PC-3 (cell line): ENCODE measurements at regions not wholly inside any gene's neighbourhood (a gene's known extent, or its start where the extent isn't known, plus 50 kb on each side); places are given as distances from the start of the nearest gene placed in this dataset.
A peak's percentile ranks its signal among the peaks of the same experiment; 100 is the strongest.

Source experiments
- ATAC-seq: fragments of 200-7000 bp; cut with Tn5 transposase; 2 replicates; pipeline ENCODE4 v1.9.1; 2020; ENCODE audit warnings: mild to moderate bottlenecking, moderate library complexity
- BruUV-seq: library from RNA; stranded (reverse); fragments of 400-500 nt; replicated peaks from 2 replicates; lab custom pipeline; 2021; lab: Mats Ljungman, UMichigan
- CTCF ChIA-PET: fragments of 300-600 bp; sonication (Branson Sonifier 250); formaldehyde crosslinking; loops from one replicate; lab custom pipeline; 2022; ENCODE audit warnings: antibody characterized with exemption; lab: Charles Lee
- POLR2A ChIA-PET: fragments of 300-600 bp; sonication (Branson Sonifier 250); formaldehyde crosslinking; loops from one replicate; lab custom pipeline; 2022; ENCODE audit warnings: antibody characterized with exemption; ENCODE audit not compliant: unreplicated experiment; lab: Charles Lee
- DNase-seq: peaks from one replicate; pipeline ENCODE4 v3.0.0-alpha.2; 2015
- H2AFZ ChIP-seq: fragments of 300-600 bp; sonication (generic); 2 replicates; pipeline ENCODE4 v1.6.0; 2016; ENCODE audit warnings: antibody characterized with exemption, low read length
- H3F3A ChIP-seq: fragments of 300-600 bp; sonication (generic); one replicate; pipeline ENCODE4 v1.6.0; 2017; ENCODE audit warnings: antibody characterized with exemption, low read length, control low read depth, mild to moderate bottlenecking; ENCODE audit not compliant: unreplicated experiment
- H3K27ac ChIP-seq: fragments of 300-600 bp; sonication (generic); 2 replicates; pipeline ENCODE4 v1.5.1; 2016; ENCODE audit warnings: mild to moderate bottlenecking, low read length
- H3K27me3 ChIP-seq: fragments of 300-600 bp; sonication (generic); 2 replicates; pipeline ENCODE4 v1.6.1; 2016; ENCODE audit warnings: low read length, mixed read lengths
- H3K36me3 ChIP-seq: fragments of 300-600 bp; sonication (generic); 2 replicates; pipeline ENCODE4 v1.6.1; 2016; ENCODE audit warnings: low read depth, mixed run types, low read length, mixed read lengths
- H3K4me1 ChIP-seq: fragments of 300-600 bp; sonication (generic); 2 replicates; pipeline ENCODE4 v1.5.1; 2016; ENCODE audit warnings: low read length; ENCODE audit not compliant: insufficient read depth
- H3K4me2 ChIP-seq: fragments of 300-600 bp; sonication (generic); 2 replicates; pipeline ENCODE4 v1.6.0; 2016; ENCODE audit warnings: low read length
- H3K4me3 ChIP-seq: fragments of 300-600 bp; sonication (generic); 2 replicates; pipeline ENCODE4 v1.5.1; 2016; ENCODE audit warnings: mild to moderate bottlenecking, low read length, mixed read lengths
- H3K79me2 ChIP-seq: fragments of 300-600 bp; sonication (generic); 2 replicates; pipeline ENCODE4 v1.6.1; 2017; ENCODE audit warnings: low read length, mixed read lengths
- H3K9ac ChIP-seq: fragments of 300-600 bp; sonication (generic); 2 replicates; pipeline ENCODE4 v1.6.0; 2016; ENCODE audit warnings: mild to moderate bottlenecking, low read length
- H3K9me2 ChIP-seq: fragments of 300-600 bp; sonication (generic); replicated peaks from 2 replicates; pipeline ENCODE4 v1.6.1; 2016; ENCODE audit warnings: mixed run types, low read length, mixed read lengths
- H3K9me3 ChIP-seq: fragments of 300-600 bp; sonication (generic); 2 replicates; pipeline ENCODE4 v1.6.1; 2016; ENCODE audit warnings: low read length, mixed read lengths
- H4K20me1 ChIP-seq: fragments of 300-600 bp; sonication (generic); 2 replicates; pipeline ENCODE4 v1.6.1; 2016; ENCODE audit warnings: low read length, mixed read lengths
- EZH2 ChIP-seq: fragments of 300-600 bp; sonication (generic); IDR thresholded peaks from one replicate; pipeline ENCODE4 v1.6.1; 2017; ENCODE audit warnings: antibody characterized with exemption, mild to moderate bottlenecking, low read length; ENCODE audit not compliant: unreplicated experiment
- EZH2phosphoT487 ChIP-seq: fragments of 300-600 bp; sonication (generic); IDR thresholded peaks from 2 replicates; pipeline ENCODE4 v1.6.1; 2018; ENCODE audit warnings: mild to moderate bottlenecking, antibody characterized with exemption, low read length, borderline replicate concordance
- intact Hi-C: fragments of 100-400 bp; cut with micrococcal nuclease; formaldehyde crosslinking; loops from 2 replicates; pipeline ENCODE4 v1.9.0; 2023
- TF ChIP-seq, protein P1 (sequence below): fragments of 300-600 bp; sonication (generic); conservative IDR thresholded peaks from 2 replicates; pipeline ENCODE4 v1.5.1; 2017; ENCODE audit warnings: antibody characterized with exemption, low read depth, mild to moderate bottlenecking, low read length

DNA sequence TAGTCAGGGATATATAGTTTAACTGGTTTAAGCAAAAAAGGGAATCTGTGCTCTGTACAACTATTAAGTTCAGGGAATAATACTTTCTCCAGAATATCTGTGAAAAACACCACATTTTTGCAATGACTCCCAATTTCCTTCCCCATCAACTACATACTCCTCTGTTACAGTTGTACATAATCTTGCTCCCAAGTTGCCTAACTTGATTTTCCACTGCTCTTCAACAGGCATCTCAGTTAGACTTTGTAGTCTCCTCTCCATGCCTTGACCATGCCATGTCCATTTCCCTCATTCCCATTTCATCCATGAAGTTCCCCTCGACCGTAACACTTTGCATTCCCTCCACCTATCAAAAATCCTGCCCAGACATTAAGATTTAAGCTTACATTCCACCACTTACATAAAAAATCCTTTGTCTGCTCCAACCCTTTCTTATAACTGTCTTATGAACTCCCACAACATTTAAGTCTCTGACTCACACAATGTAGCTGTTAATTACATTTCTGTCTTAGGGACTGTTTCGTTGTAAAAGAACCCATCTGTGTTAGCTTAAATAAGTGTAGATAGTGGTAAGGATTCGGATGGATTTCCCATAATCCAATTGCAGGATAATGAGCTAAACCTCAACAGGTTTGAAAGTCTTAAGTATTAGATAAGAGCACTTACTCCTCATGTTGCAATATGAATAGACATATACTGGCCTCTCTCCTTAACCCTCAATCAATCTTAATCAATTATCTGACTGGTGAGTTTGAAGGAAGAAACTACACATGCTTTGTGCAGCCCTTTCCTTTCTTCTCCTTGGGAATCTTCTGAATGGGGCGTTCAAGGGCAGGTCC, 156.5 kb downstream of the PAWR start:
- Histone ChIP-seq H3K36me3 (no peaks in the 10 kb centered on the region), H3K9me2 (no peaks in the 10 kb centered on the region), H3K4me1 (peaks cover 35% of the 10 kb centered on the region), H3K4me2 (no peak overlapping the region), H3K79me2 (no peaks in the 10 kb centered on the region), H3K27ac (no peak overlapping the region; the same call in 1 of the 2 replicates), H3K9ac (no peak overlapping the region), H3F3A (no peaks in the 10 kb centered on the region), H3K9me3 (no peaks in the 10 kb centered on the region), H4K20me1 (no peaks in the 10 kb centered on the region), H3K4me3 (no peak overlapping the region), H2AFZ (no peak overlapping the region), H3K27me3 (no peaks in the 10 kb centered on the region)
- intact Hi-C loops = no loop called here
- CTCF ChIA-PET = no interaction called here
- ATAC-seq (no peak), DNase-seq (peak; percentile 40)
- POLR2A ChIA-PET = no interaction called here
- no TSS peak for BruUV-seq
- TF ChIP-seq, protein P1, sequence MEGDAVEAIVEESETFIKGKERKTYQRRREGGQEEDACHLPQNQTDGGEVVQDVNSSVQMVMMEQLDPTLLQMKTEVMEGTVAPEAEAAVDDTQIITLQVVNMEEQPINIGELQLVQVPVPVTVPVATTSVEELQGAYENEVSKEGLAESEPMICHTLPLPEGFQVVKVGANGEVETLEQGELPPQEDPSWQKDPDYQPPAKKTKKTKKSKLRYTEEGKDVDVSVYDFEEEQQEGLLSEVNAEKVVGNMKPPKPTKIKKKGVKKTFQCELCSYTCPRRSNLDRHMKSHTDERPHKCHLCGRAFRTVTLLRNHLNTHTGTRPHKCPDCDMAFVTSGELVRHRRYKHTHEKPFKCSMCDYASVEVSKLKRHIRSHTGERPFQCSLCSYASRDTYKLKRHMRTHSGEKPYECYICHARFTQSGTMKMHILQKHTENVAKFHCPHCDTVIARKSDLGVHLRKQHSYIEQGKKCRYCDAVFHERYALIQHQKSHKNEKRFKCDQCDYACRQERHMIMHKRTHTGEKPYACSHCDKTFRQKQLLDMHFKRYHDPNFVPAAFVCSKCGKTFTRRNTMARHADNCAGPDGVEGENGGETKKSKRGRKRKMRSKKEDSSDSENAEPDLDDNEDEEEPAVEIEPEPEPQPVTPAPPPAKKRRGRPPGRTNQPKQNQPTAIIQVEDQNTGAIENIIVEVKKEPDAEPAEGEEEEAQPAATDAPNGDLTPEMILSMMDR = no peak
- TF ChIP-seq EZH2 (no peak), EZH2phosphoT487 (no peak)

DNA sequence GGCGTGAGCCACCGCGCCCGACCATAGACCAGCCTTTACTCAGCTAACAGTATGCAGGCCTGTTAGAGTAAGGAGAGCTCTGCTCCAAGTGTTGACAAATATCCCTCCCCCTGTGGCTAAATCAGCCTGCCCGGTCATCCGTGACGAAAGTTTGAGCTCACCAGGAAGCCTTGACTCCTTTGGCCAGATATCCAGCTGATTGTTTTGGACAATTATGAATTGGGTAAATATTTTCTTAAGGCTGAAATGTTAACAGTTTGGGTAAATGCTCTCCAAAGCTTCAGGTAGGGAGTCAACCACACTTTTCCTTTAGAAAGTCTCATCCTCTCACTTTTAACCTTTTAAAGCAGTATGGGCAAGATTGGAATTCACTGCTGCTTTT, 157.9 kb downstream of the PAWR start:
- Histone ChIP-seq H3K27ac (peak overlapping the region; percentile 68), H3K9ac (no peak overlapping the region), H3K36me3 (no peaks in the 10 kb centered on the region), H3K9me2 (no peaks in the 10 kb centered on the region), H3K4me1 (peaks cover 41% of the 10 kb centered on the region), H3K4me3 (no peak overlapping the region), H3K9me3 (no peaks in the 10 kb centered on the region), H3F3A (no peaks in the 10 kb centered on the region), H4K20me1 (no peaks in the 10 kb centered on the region), H3K27me3 (no peaks in the 10 kb centered on the region), H2AFZ (no peak overlapping the region), H3K79me2 (no peaks in the 10 kb centered on the region), H3K4me2 (0 out of 2 replicates have a peak overlapping the region, but pooled peaks have one; percentile 23)
- CTCF ChIA-PET = interaction anchor here (0.7 to 1.1 kb wide), 3 partner anchors 15 to 156 kb away, joined by 3 to 26 read pairs (median 3); no protein-coding TSS in a partner anchor
- BruUV-seq = no TSS peak
- peak; percentile 89 for DNase-seq
- intact Hi-C loops = loop anchor here (1.0 kb wide), 2 partner anchors 13 to 113 kb away; no protein-coding TSS in a partner anchor
- POLR2A ChIA-PET = interaction anchor here (1.0 kb wide), 2 partner anchors 14 to 119 kb away, joined by 3 to 11 read pairs; no protein-coding TSS in a partner anchor
- no peak for TF ChIP-seq EZH2
- peak; percentile 94 for ATAC-seq

DNA sequence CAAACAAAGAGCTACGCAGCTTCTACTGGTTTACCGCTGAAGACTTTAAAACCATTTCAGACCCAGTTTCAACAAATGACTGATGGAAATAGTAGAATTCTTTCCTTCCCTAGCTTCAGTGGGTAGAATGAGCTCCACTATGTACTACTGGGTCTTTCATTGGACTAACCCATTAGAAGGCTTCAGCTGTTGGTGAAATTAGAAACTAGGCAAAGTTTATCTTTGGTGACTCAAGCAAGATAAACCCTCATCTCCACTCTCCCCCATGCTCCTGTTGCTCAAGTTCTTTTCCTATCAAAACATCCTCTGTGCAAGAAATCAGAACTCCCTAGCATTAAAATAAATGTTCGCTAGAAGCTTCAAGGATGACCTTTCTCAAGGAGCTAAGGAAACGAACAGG, 159.2 kb downstream of the PAWR start:
- no peaks in the 10 kb centered on the region for H3K79me2 ChIP-seq
- no peak overlapping the region for H3K27ac ChIP-seq
- H3K4me1 ChIP-seq = peaks cover 50% of the 10 kb centered on the region
- CTCF ChIA-PET = interaction anchor here (0.5 to 0.8 kb wide), 2 partner anchors 26 to 112 kb away, joined by 4 read pairs; no protein-coding TSS in a partner anchor
- H3K27me3 ChIP-seq = no peaks in the 10 kb centered on the region
- no peak for TF ChIP-seq EZH2
- peak; percentile 35 for DNase-seq
- H4K20me1 ChIP-seq = no peaks in the 10 kb centered on the region
- intact Hi-C loops = loop anchor here (1.0 kb wide), 1 partner anchor 107 kb away; no protein-coding TSS in a partner anchor
- H3F3A ChIP-seq = no peaks in the 10 kb centered on the region
- H2AFZ ChIP-seq = no peak overlapping the region
- ATAC-seq = no peak
- no peaks in the 10 kb centered on the region for H3K9me2 ChIP-seq
- H3K9me3 ChIP-seq = no peaks in the 10 kb centered on the region
- no peak overlapping the region for H3K4me3 ChIP-seq
- POLR2A ChIA-PET = interaction anchor here (0.6 kb wide), 1 partner anchor 118 kb away, joined by 5 read pairs; no protein-coding TSS in a partner anchor
- peak overlapping the region; percentile 24; the same call in 1 of the 2 replicates for H3K4me2 ChIP-seq
- H3K9ac ChIP-seq = no peak overlapping the region
- BruUV-seq = no TSS peak
- H3K36me3 ChIP-seq = no peaks in the 10 kb centered on the region
